ENCODE measurements at regions not wholly inside any gene's neighbourhood (a gene's known extent, or its start where the extent isn't known, plus 50 kb on each side); places are given as distances from the start of the nearest gene placed in this dataset.

- Histone ChIP-seq H3K27ac (no peak overlapping the region), H3K4me2 (no peak overlapping the region), H3K4me1 (ENCODE audit: low read depth, poor library complexity, severe bottlenecking) (no peaks in the 10 kb centered on the region), H3K27me3 (ENCODE audit: insufficient read depth, low read depth) (no peaks in the 10 kb centered on the region), H3K79me2 (ENCODE audit: insufficient read depth, low read depth) (no peaks in the 10 kb centered on the region), H2AFZ (ENCODE audit: low read depth) (no peak overlapping the region), H3K9ac (no peak overlapping the region), H4K20me1 (ENCODE audit: insufficient read depth) (no peaks in the 10 kb centered on the region), H3K4me3 (IDR thresholded peaks at IDR 0.05; ENCODE audit: insufficient read depth, low read depth, low read length) (no peak overlapping the region), H3K36me3 (ENCODE audit: insufficient read depth) (no peaks in the 10 kb centered on the region)
- TF ChIP-seq CTCF (conservative IDR thresholded peaks at IDR 0.05; ENCODE audit: low read depth, low read length), result peak; percentile 48; the same call in 1 of the 2 replicates
These were observed 364.3 kb upstream of the ID4 start for GRCh38 chr6:19472850-19473249.

- no peak overlapping the region for H3K27ac ChIP-seq
- H3K36me3 ChIP-seq (ENCODE audit: insufficient read depth), result no peaks in the 10 kb centered on the region
- H3K4me2 ChIP-seq, result no peak overlapping the region
- H3K4me3 ChIP-seq (IDR thresholded peaks at IDR 0.05; ENCODE audit: insufficient read depth, low read depth, low read length), result no peak overlapping the region
- no peak for TF ChIP-seq CTCF (conservative IDR thresholded peaks at IDR 0.05; ENCODE audit: low read depth, low read length)
- no peaks in the 10 kb centered on the region for H4K20me1 ChIP-seq (ENCODE audit: insufficient read depth)
- H3K9ac ChIP-seq, result no peak overlapping the region
- no peak overlapping the region for H2AFZ ChIP-seq (ENCODE audit: low read depth)
- no peaks in the 10 kb centered on the region for H3K79me2 ChIP-seq (ENCODE audit: insufficient read depth, low read depth)
- H3K27me3 ChIP-seq (ENCODE audit: insufficient read depth, low read depth), result no peaks in the 10 kb centered on the region
- no peaks in the 10 kb centered on the region for H3K4me1 ChIP-seq (ENCODE audit: low read depth, poor library complexity, severe bottlenecking)
These were observed 359.6 kb upstream of the ID4 start for GRCh38 chr6:19477563-19477962.

GRCh38 chr6:19478273-19478672, 358.9 kb upstream of the ID4 start:
- Histone ChIP-seq H3K4me2 (no peak overlapping the region), H3K4me1 (ENCODE audit: low read depth, poor library complexity, severe bottlenecking) (no peaks in the 10 kb centered on the region), H2AFZ (ENCODE audit: low read depth) (no peak overlapping the region), H3K9ac (no peak overlapping the region), H3K36me3 (ENCODE audit: insufficient read depth) (no peaks in the 10 kb centered on the region), H3K27ac (no peak overlapping the region), H3K79me2 (ENCODE audit: insufficient read depth, low read depth) (no peaks in the 10 kb centered on the region), H4K20me1 (ENCODE audit: insufficient read depth) (no peaks in the 10 kb centered on the region), H3K27me3 (ENCODE audit: insufficient read depth, low read depth) (no peaks in the 10 kb centered on the region), H3K4me3 (IDR thresholded peaks at IDR 0.05; ENCODE audit: insufficient read depth, low read depth, low read length) (no peak overlapping the region)
- no peak for TF ChIP-seq CTCF (conservative IDR thresholded peaks at IDR 0.05; ENCODE audit: low read depth, low read length)

GRCh38 chr6:19478992-19479391, 358.2 kb upstream of the ID4 start:
- H3K4me1 ChIP-seq (ENCODE audit: low read depth, poor library complexity, severe bottlenecking), result no peaks in the 10 kb centered on the region
- no peak overlapping the region for H3K4me2 ChIP-seq
- no peak overlapping the region for H3K9ac ChIP-seq
- H3K36me3 ChIP-seq (ENCODE audit: insufficient read depth), result no peaks in the 10 kb centered on the region
- TF ChIP-seq CTCF (conservative IDR thresholded peaks at IDR 0.05; ENCODE audit: low read depth, low read length), result no peak
- H4K20me1 ChIP-seq (ENCODE audit: insufficient read depth), result no peaks in the 10 kb centered on the region
- no peaks in the 10 kb centered on the region for H3K27me3 ChIP-seq (ENCODE audit: insufficient read depth, low read depth)
- H3K79me2 ChIP-seq (ENCODE audit: insufficient read depth, low read depth), result no peaks in the 10 kb centered on the region
- H3K27ac ChIP-seq, result no peak overlapping the region
- H2AFZ ChIP-seq (ENCODE audit: low read depth), result no peak overlapping the region
- no peak overlapping the region for H3K4me3 ChIP-seq (IDR thresholded peaks at IDR 0.05; ENCODE audit: insufficient read depth, low read depth, low read length)
